ENCODE measurements at regions not wholly inside any gene's neighbourhood (a gene's known extent, or its start where the extent isn't known, plus 50 kb on each side); places are given as distances from the start of the nearest gene placed in this dataset.
"Not testable (repeated sequence)": the region's sequence is repeated elsewhere in the genome, so short reads cannot be mapped to it uniquely, and the experiment has no call there.

DNA sequence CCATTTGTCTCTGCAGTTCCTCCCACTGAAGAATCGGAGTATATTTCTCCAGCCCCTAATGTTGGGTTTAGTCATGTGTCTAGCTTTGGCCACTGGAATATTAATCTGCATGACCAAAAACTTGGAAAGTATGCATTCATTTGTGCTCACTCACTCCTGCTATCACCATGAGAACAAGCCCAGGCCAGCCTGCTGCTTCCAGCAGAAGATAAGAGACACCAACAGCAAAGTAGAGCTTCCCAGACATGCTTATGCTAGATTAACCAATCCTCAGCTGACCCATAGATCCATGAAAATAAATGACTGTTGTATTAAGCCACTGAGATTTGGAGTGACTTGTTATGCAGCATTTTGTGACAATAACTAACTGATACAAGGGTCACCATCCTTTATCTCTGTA lies 108.8 kb downstream of the ART5 start:
- TF ChIP-seq EZH2phosphoT487 (IDR thresholded peaks at IDR 0.05; ENCODE audit: insufficient read depth, low read depth); EZH2 (IDR thresholded peaks at IDR 0.05; ENCODE audit: insufficient read depth, poor library complexity, severe bottlenecking): not testable (repeated sequence)

All from GM23248 (cell line).